GM23338 (cell line): ENCODE measurements at regions not wholly inside any gene's neighbourhood (a gene's known extent, or its start where the extent isn't known, plus 50 kb on each side); places are given as distances from the start of the nearest gene placed in this dataset.

Experiments used
- ATAC-seq: fragments of 200-7000 bp; cut with Tn5 transposase; 3 replicates; pipeline ENCODE4 v1.9.1; 2020
- DNase-seq: peaks from one replicate; pipeline ENCODE4 v3.0.0-alpha.2; 2015; ENCODE audit warnings: low spot score
- H2AFZ ChIP-seq: fragments of 200-600 bp; sonication (generic); 2 replicates; pipeline ENCODE4 v1.8.0; 2016; ENCODE audit warnings: antibody characterized with exemption, mild to moderate bottlenecking, moderate library complexity
- H3F3A ChIP-seq: fragments of 200-600 bp; sonication (generic); replicated peaks from 2 replicates; pipeline ENCODE4 v1.8.0; 2017; ENCODE audit warnings: antibody characterized with exemption, mixed run types, low read depth
- H3K27ac ChIP-seq: fragments of 200-600 bp; sonication (generic); 2 replicates; pipeline ENCODE4 v1.6.1; 2016; ENCODE audit warnings: low read depth
- H3K27me3 ChIP-seq: fragments of 200-600 bp; sonication (generic); 2 replicates; pipeline ENCODE4 v1.8.0; 2016; ENCODE audit warnings: mild to moderate bottlenecking, mixed run types, moderate library complexity; ENCODE audit not compliant: insufficient read depth
- H3K36me3 ChIP-seq: fragments of 200-600 bp; sonication (generic); 2 replicates; pipeline ENCODE4 v1.8.0; 2016; ENCODE audit warnings: mild to moderate bottlenecking; ENCODE audit not compliant: insufficient read depth
- H3K4me1 ChIP-seq: fragments of 200-600 bp; sonication (generic); 2 replicates; pipeline ENCODE4 v1.8.0; 2016; ENCODE audit warnings: mild to moderate bottlenecking, moderate library complexity; ENCODE audit not compliant: insufficient read depth
- H3K4me2 ChIP-seq: fragments of 200-600 bp; sonication (generic); 2 replicates; pipeline ENCODE4 v1.7.1; 2017; ENCODE audit warnings: mixed run types
- H3K4me3 ChIP-seq: fragments of 200-600 bp; sonication (generic); 2 replicates; pipeline ENCODE4 v1.6.1; 2016; ENCODE audit warnings: mixed run types
- H3K79me2 ChIP-seq: fragments of 200-600 bp; sonication (generic); replicated peaks from 2 replicates; pipeline ENCODE4 v1.8.0; 2017; ENCODE audit warnings: mild to moderate bottlenecking; ENCODE audit not compliant: insufficient read depth
- H3K9me2 ChIP-seq: fragments of 200-600 bp; sonication (generic); 2 replicates; pipeline ENCODE4 v1.8.0; 2017; ENCODE audit not compliant: insufficient read depth
- H4K20me1 ChIP-seq: fragments of 200-600 bp; sonication (generic); replicated peaks from 2 replicates; pipeline ENCODE4 v1.8.0; 2017; ENCODE audit warnings: mild to moderate bottlenecking; ENCODE audit not compliant: insufficient read depth
- H3K27ac Mint-ChIP-seq: 2 replicates; pipeline ENCODE4 v1.8.0; 2020; ENCODE audit warnings: inconsistent platforms, mild to moderate bottlenecking, moderate library complexity, mixed read lengths
- H3K27me3 Mint-ChIP-seq: 3 replicates; pipeline ENCODE4 v1.8.0; 2022; ENCODE audit warnings: low read depth, mild to moderate bottlenecking, moderate library complexity, mixed read lengths, inconsistent platforms; ENCODE audit not compliant: insufficient read depth, poor library complexity
- H3K36me3 Mint-ChIP-seq: 3 replicates; pipeline ENCODE4 v1.8.0; 2021; ENCODE audit warnings: low read depth, mild to moderate bottlenecking, inconsistent platforms, moderate library complexity, mixed read lengths
- H3K4me1 Mint-ChIP-seq: 3 replicates; pipeline ENCODE4 v1.8.0; 2020; ENCODE audit warnings: mild to moderate bottlenecking, inconsistent platforms, mixed read lengths
- H3K4me3 Mint-ChIP-seq: 3 replicates; pipeline ENCODE4 v1.8.0; 2021; ENCODE audit warnings: moderate library complexity, mild to moderate bottlenecking, inconsistent platforms, mixed read lengths
- H3K9me3 Mint-ChIP-seq: 3 replicates; pipeline ENCODE4 v1.8.0; 2020; ENCODE audit warnings: moderate library complexity, mild to moderate bottlenecking, inconsistent platforms, mixed read lengths
- CREB1 ChIP-seq: fragments of 250-450 bp; sonication (Bioruptor Pico); IDR thresholded peaks from 2 replicates; pipeline ENCODE4 v1.5.0; 2020; ENCODE audit warnings: low read depth, mild to moderate bottlenecking, moderate library complexity
- CTCF ChIP-seq, 2 experiments: fragments of 200-600 bp in 1 of 2; sonication (generic) in 1 of 2; conservative IDR thresholded peaks; 2 replicates each; pipeline versions ENCODE4 v1.5.1 to v1.6.1; 2016 to 2017; ENCODE audit warnings: antibody characterized with exemption in 2 of 2, low read depth in 2 of 2, mild to moderate bottlenecking in 2 of 2, moderate library complexity in 1 of 2
- ETS1 ChIP-seq: IDR thresholded peaks from 2 replicates; pipeline ENCODE4 v1.6.1; 2016; ENCODE audit warnings: antibody characterized with exemption
- EZH2 ChIP-seq: fragments of 200-600 bp; sonication (generic); IDR thresholded peaks from one replicate; pipeline ENCODE4 v1.8.0; 2017; ENCODE audit warnings: antibody characterized with exemption, mild to moderate bottlenecking, low read depth; ENCODE audit not compliant: unreplicated experiment
- EZH2phosphoT487 ChIP-seq: fragments of 200-600 bp; sonication (generic); IDR thresholded peaks from one replicate; pipeline ENCODE4 v1.8.1; 2018; ENCODE audit warnings: antibody characterized with exemption; ENCODE audit not compliant: unreplicated experiment
- JUNB ChIP-seq: IDR thresholded peaks from one replicate; pipeline ENCODE4 v1.6.1; 2016; ENCODE audit warnings: antibody characterized with exemption; ENCODE audit not compliant: unreplicated experiment
- NANOG ChIP-seq: IDR thresholded peaks from 2 replicates; pipeline ENCODE4 v1.6.1; 2016; ENCODE audit warnings: antibody characterized with exemption, borderline replicate concordance
- POLR2AphosphoS5 ChIP-seq: IDR thresholded peaks from 2 replicates; pipeline ENCODE4 v1.6.1; 2016; ENCODE audit warnings: antibody characterized with exemption, low read depth
- REST ChIP-seq: IDR thresholded peaks from one replicate; pipeline ENCODE4 v1.6.1; 2018; ENCODE audit warnings: antibody characterized with exemption; ENCODE audit not compliant: unreplicated experiment
- STAT1 ChIP-seq: IDR thresholded peaks from one replicate; pipeline ENCODE4 v1.6.1; 2016; ENCODE audit warnings: antibody characterized with exemption; ENCODE audit not compliant: unreplicated experiment
- ZNF114 ChIP-seq: fragments of 250-450 bp; sonication (Bioruptor Pico); IDR thresholded peaks from 2 replicates; pipeline ENCODE4 v1.5.0; 2020; ENCODE audit warnings: mild to moderate bottlenecking, moderate library complexity
- ZNF331 ChIP-seq: fragments of 250-450 bp; sonication (Bioruptor Pico); IDR thresholded peaks from 2 replicates; pipeline ENCODE4 v1.5.0; 2020; ENCODE audit warnings: low read depth, mild to moderate bottlenecking, moderate library complexity
- ZNF462 ChIP-seq: fragments of 250-450 bp; sonication (Bioruptor Pico); IDR thresholded peaks from 2 replicates; pipeline ENCODE4 v1.5.0; 2020; ENCODE audit warnings: mild to moderate bottlenecking, moderate library complexity

GRCh38 chr2:341912-342311 is 54.0 kb upstream of the ALKAL2 start:
- H3K27ac ChIP-seq = no peak overlapping the region
- H3K36me3 Mint-ChIP-seq = peaks cover 24% of the 10 kb centered on the region
- H3K9me3 Mint-ChIP-seq = peaks cover 29% of the 10 kb centered on the region
- H3K4me2 ChIP-seq = no peak overlapping the region
- H2AFZ ChIP-seq = 0 out of 2 replicates have a peak overlapping the region, but pooled peaks have one; percentile 76
- no peaks in the 10 kb centered on the region for H3F3A ChIP-seq
- no peak for DNase-seq
- peaks cover 3% of the 10 kb centered on the region for H3K27me3 Mint-ChIP-seq
- H3K4me1 ChIP-seq = no peaks in the 10 kb centered on the region
- no peaks in the 10 kb centered on the region for H3K9me2 ChIP-seq
- no peak for TF ChIP-seq CTCF (conservative IDR thresholded peaks at IDR 0.05; ENCODE audit: low read depth in 2 of 2)
- TF ChIP-seq CREB1 (CRISPR knock-in tag) = no peak
- no peak for TF ChIP-seq STAT1
- no peak for TF ChIP-seq ZNF331 (CRISPR knock-in tag)
- TF ChIP-seq ETS1 = no peak
- no peak for TF ChIP-seq EZH2
- TF ChIP-seq EZH2phosphoT487 = no peak
- TF ChIP-seq POLR2AphosphoS5 = no peak
- no peak for TF ChIP-seq REST
- no peak for TF ChIP-seq ZNF114 (CRISPR knock-in tag)
- TF ChIP-seq ZNF462 (CRISPR knock-in tag) = no peak
- TF ChIP-seq JUNB = no peak
- TF ChIP-seq NANOG = no peak
- H3K4me3 Mint-ChIP-seq = no peak overlapping the region
- H3K4me3 ChIP-seq = no peak overlapping the region
- H3K79me2 ChIP-seq = no peaks in the 10 kb centered on the region
- H3K27me3 ChIP-seq = no peaks in the 10 kb centered on the region
- H3K4me1 Mint-ChIP-seq = peaks cover 11% of the 10 kb centered on the region
- no peak for ATAC-seq
- H3K27ac Mint-ChIP-seq = no peak overlapping the region
- no peaks in the 10 kb centered on the region for H4K20me1 ChIP-seq
- H3K36me3 ChIP-seq = no peaks in the 10 kb centered on the region
